GM20431 (cell line): ENCODE measurements at regions not wholly inside any gene's neighbourhood (a gene's known extent, or its start where the extent isn't known, plus 50 kb on each side); places are given as distances from the start of the nearest gene placed in this dataset.

Experiments
- in situ Hi-C: fragments of 300-500 bp; cut with MseI, MboI; formaldehyde crosslinking; loops from one replicate; pipeline ENCODE4 v1.15.0; 2020; ENCODE audit warnings: low sequenced_read_pairs; ENCODE audit not compliant: unreplicated experiment

- in situ Hi-C loops: no loop called here
Measured at GRCh38 chr1:29869802-29870201, 633.5 kb downstream of the PTPRU start.

GRCh38 chr1:29868944-29869343, 632.6 kb downstream of the PTPRU start:
- in situ Hi-C loops: no loop called here

- in situ Hi-C loops: no loop called here
Measured at GRCh38 chr1:29868096-29868495, 631.8 kb downstream of the PTPRU start.

- in situ Hi-C loops: no loop called here
Measured at GRCh38 chr1:29865051-29865450, 628.7 kb downstream of the PTPRU start.

GRCh38 chr1:29864431-29865022, 628.2 kb downstream of the PTPRU start:
- in situ Hi-C loops: no loop called here

- in situ Hi-C loops: no loop called here
Measured at GRCh38 chr1:29861922-29862321, 625.6 kb downstream of the PTPRU start.

- in situ Hi-C loops: no loop called here
Measured at GRCh38 chr1:29861446-29861845, 625.1 kb downstream of the PTPRU start.

GRCh38 chr1:29860681-29861080, 624.4 kb downstream of the PTPRU start:
- in situ Hi-C loops: no loop called here

GRCh38 chr1:29860056-29860455, 623.7 kb downstream of the PTPRU start:
- in situ Hi-C loops: no loop called here

- in situ Hi-C loops: no loop called here
Measured at GRCh38 chr1:29859126-29859525, 622.8 kb downstream of the PTPRU start.

- in situ Hi-C loops: no loop called here
Measured at GRCh38 chr1:29858646-29859045, 622.3 kb downstream of the PTPRU start.

GRCh38 chr1:29856340-29857114, 620.2 kb downstream of the PTPRU start:
- in situ Hi-C loops: no loop called here

- in situ Hi-C loops: no loop called here
Measured at GRCh38 chr1:29855561-29856160, 619.3 kb downstream of the PTPRU start.

GRCh38 chr1:29854700-29855276, 618.5 kb downstream of the PTPRU start:
- in situ Hi-C loops: no loop called here

- in situ Hi-C loops: no loop called here
Measured at GRCh38 chr1:29853716-29854330, 617.5 kb downstream of the PTPRU start.

GRCh38 chr1:29852248-29852647, 615.9 kb downstream of the PTPRU start:
- in situ Hi-C loops: no loop called here

GRCh38 chr1:29851691-29852090, 615.4 kb downstream of the PTPRU start:
- in situ Hi-C loops: no loop called here

GRCh38 chr1:29849991-29850757, 613.9 kb downstream of the PTPRU start:
- in situ Hi-C loops: loop anchor here (25.0 kb wide), 1 partner anchor 613 kb away; the partner anchor contains the start of genes MECR and PTPRU

GRCh38 chr1:29849038-29849750, 612.9 kb downstream of the PTPRU start:
- in situ Hi-C loops: loop anchor here (25.0 kb wide), 1 partner anchor 612 kb away; the partner anchor contains the start of genes MECR and PTPRU
